ENCODE measurements at regions not wholly inside any gene's neighbourhood (a gene's known extent, or its start where the extent isn't known, plus 50 kb on each side); places are given as distances from the start of the nearest gene placed in this dataset.

DNA sequence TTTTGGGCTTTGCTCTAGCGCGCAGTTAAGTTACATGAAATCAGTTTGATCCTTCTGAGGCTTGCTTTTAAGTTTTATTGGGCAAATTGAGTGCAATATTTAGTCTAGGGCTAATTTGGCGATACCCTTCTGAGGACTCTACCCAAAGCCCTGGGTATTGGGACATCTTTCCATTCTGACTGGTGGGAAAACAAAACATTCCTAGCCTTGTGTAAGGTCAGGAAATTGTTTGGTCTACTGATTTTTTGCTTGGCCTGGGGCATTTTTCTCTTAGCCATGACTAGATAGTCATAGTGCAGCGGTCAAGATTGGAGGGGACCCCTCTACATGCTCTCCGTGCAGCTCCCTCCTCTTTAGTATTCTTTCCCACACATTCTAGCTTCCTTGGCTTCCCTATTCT, 189.6 kb upstream of the PTGFR start:
- Histone ChIP-seq H4K20me1 (ENCODE audit: insufficient read depth, low read length) (no peaks in the 10 kb centered on the region), H3K9ac (ENCODE audit: insufficient read depth, low read length, poor library complexity, severe bottlenecking) (no peak overlapping the region), H3K36me3 (replicated peaks in 1 of 2; ENCODE audit: control insufficient read depth in 1 of 2, insufficient read depth in 2 of 2, low read length in 2 of 2) (no peaks in the 10 kb centered on the region), H3K4me3 (replicated peaks in 1 of 3; ENCODE audit: low read depth in 2 of 3, low read length in 3 of 3) (no peak overlapping the region), H3K4me2 (replicated peaks; ENCODE audit: extremely low read depth, low read length, poor library complexity, severe bottlenecking) (no peak overlapping the region), H3K27ac (ENCODE audit: low read depth in 1 of 2, low read length in 2 of 2) (no peak overlapping the region), H3K79me2 (ENCODE audit: insufficient read depth, low read length) (no peaks in the 10 kb centered on the region), H3K27me3 (ENCODE audit: control insufficient read depth in 2 of 2, insufficient read depth in 2 of 2, low read length in 2 of 2) (no peaks in the 10 kb centered on the region), H3K9me3 (replicated peaks in 1 of 2; ENCODE audit: control insufficient read depth in 1 of 2, insufficient read depth in 1 of 2, low read length in 2 of 2) (peaks cover 0 to 4% of the 10 kb centered on the region in 2 donors), H3K4me1 (ENCODE audit: control insufficient read depth in 1 of 2, insufficient read depth in 2 of 2, low read length in 2 of 2) (no peaks in the 10 kb centered on the region), H2AFZ (ENCODE audit: insufficient read depth, low read depth, low read length, poor library complexity, severe bottlenecking) (no peak overlapping the region)
- H3K27me3 Mint-ChIP-seq (ENCODE audit: low read depth in 3 of 3), result no peaks in the 10 kb centered on the region
- H3K27ac Mint-ChIP-seq, result no peak overlapping the region
- no peaks in the 10 kb centered on the region for H3K36me3 Mint-ChIP-seq
- 100% methylated on average over 2 of the region's 5 CpGs for WGBS (ENCODE audit: insufficient coverage)
- H3K9me3 Mint-ChIP-seq, result peaks cover 0 to 8% (median 5%) of the 10 kb centered on the region in 7 donors
- intact Hi-C loops (cut with micrococcal nuclease), result no loop called here
- no peak for DNase-seq
- no peak overlapping the region for H3K4me3 Mint-ChIP-seq
- TF ChIP-seq, protein P1, sequence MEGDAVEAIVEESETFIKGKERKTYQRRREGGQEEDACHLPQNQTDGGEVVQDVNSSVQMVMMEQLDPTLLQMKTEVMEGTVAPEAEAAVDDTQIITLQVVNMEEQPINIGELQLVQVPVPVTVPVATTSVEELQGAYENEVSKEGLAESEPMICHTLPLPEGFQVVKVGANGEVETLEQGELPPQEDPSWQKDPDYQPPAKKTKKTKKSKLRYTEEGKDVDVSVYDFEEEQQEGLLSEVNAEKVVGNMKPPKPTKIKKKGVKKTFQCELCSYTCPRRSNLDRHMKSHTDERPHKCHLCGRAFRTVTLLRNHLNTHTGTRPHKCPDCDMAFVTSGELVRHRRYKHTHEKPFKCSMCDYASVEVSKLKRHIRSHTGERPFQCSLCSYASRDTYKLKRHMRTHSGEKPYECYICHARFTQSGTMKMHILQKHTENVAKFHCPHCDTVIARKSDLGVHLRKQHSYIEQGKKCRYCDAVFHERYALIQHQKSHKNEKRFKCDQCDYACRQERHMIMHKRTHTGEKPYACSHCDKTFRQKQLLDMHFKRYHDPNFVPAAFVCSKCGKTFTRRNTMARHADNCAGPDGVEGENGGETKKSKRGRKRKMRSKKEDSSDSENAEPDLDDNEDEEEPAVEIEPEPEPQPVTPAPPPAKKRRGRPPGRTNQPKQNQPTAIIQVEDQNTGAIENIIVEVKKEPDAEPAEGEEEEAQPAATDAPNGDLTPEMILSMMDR (IDR thresholded peaks at IDR 0.05), result no peak
- H3K4me1 Mint-ChIP-seq, result no peaks in the 10 kb centered on the region

DNA sequence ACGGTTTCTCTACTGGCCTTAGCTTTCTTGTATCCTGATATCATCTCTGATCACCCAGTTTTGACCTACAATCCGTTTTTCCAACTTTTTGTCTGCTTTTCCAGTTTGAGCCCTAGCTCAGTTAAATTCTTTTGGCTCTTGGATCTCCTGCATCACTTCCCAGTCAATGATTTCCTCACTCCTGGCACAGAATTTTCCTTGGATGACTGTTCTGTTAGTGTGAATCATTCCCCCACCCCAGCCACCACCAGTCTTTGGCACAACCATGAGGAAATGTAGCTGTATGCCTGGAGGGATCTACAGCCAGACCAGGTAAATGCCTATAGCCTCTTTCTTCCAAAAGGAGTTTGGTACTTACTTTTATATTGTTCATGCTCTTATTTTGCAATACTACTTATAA, 187.2 kb upstream of the PTGFR start:
- TF ChIP-seq, protein P1 (IDR thresholded peaks at IDR 0.05), result no peak
- no peaks in the 10 kb centered on the region for H3K4me1 Mint-ChIP-seq
- Histone ChIP-seq H3K4me2 (replicated peaks; ENCODE audit: extremely low read depth, low read length, poor library complexity, severe bottlenecking) (no peak overlapping the region), H3K4me1 (ENCODE audit: control insufficient read depth in 1 of 2, insufficient read depth in 2 of 2, low read length in 2 of 2) (no peaks in the 10 kb centered on the region), H3K4me3 (replicated peaks in 1 of 3; ENCODE audit: low read depth in 2 of 3, low read length in 3 of 3) (no peak overlapping the region), H3K27ac (ENCODE audit: low read depth in 1 of 2, low read length in 2 of 2) (no peak overlapping the region), H3K9me3 (replicated peaks in 1 of 2; ENCODE audit: control insufficient read depth in 1 of 2, insufficient read depth in 1 of 2, low read length in 2 of 2) (no peaks in the 10 kb centered on the region), H3K27me3 (ENCODE audit: control insufficient read depth in 2 of 2, insufficient read depth in 2 of 2, low read length in 2 of 2) (no peaks in the 10 kb centered on the region), H3K79me2 (ENCODE audit: insufficient read depth, low read length) (no peaks in the 10 kb centered on the region), H2AFZ (ENCODE audit: insufficient read depth, low read depth, low read length, poor library complexity, severe bottlenecking) (no peak overlapping the region), H3K36me3 (replicated peaks in 1 of 2; ENCODE audit: control insufficient read depth in 1 of 2, insufficient read depth in 2 of 2, low read length in 2 of 2) (no peaks in the 10 kb centered on the region), H4K20me1 (ENCODE audit: insufficient read depth, low read length) (no peaks in the 10 kb centered on the region), H3K9ac (ENCODE audit: insufficient read depth, low read length, poor library complexity, severe bottlenecking) (no peak overlapping the region)
- 33% methylated on average over 1 of the region's 2 CpGs for WGBS (ENCODE audit: insufficient coverage)
- H3K9me3 Mint-ChIP-seq, result peaks cover 0 to 8% (median 4%) of the 10 kb centered on the region in 7 donors
- no peaks in the 10 kb centered on the region for H3K27me3 Mint-ChIP-seq (ENCODE audit: low read depth in 3 of 3)
- no peak for DNase-seq
- intact Hi-C loops (cut with micrococcal nuclease), result no loop called here
- no peaks in the 10 kb centered on the region for H3K36me3 Mint-ChIP-seq
- no peak overlapping the region for H3K4me3 Mint-ChIP-seq
- peak overlapping the region in 1 of 7 donors; percentile 59 for H3K27ac Mint-ChIP-seq

Data from CD14-positive monocyte (primary cell).